ENCODE measurements at regions not wholly inside any gene's neighbourhood (a gene's known extent, or its start where the extent isn't known, plus 50 kb on each side); places are given as distances from the start of the nearest gene placed in this dataset.

DNA sequence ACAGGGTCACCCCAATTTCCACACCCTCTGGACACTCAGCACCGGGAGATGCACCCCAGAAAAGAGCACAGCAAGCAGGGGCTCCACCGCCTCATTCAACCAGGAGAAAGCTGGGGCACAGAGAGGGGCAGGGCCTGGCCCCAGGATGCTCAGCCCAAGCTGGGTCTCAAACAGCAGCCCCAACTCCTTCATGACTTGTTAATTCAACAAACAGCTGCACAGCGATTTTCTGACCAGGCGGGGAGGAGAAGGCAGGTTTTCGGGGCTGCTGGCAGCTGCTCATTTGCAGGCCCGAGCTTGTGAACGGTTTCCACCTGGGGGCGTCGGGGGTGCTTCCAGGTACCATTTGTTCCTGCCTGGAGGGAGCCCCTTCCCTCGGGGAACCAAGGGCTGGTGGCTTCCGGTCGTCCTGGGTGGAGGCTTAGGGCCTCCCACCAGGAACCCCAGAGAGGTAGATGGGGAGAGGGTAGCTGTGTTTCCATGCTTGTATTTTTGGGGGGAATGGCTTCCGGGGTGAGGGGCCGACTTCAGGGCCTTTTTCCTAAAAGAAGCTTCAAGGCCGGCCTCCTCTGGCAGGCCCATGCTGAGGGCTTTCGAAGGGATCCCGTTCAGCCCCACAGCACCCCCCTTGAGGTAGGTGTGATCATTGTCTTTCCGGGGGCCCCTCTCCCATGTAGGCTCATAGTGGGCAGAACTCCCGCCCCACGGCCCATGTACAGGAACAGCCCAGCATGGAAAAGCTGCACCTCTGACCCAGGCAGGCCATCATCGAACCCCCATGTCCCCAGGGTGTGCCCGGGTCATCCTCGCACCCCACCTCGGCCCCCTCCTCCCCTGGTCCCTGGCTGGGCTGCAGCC, 191.6 kb upstream of the GSE1 start:
- 91% methylated on average over 24 of the region's 24 CpGs for WGBS (ENCODE audit: insufficient coverage)
- no peak for DNase-seq
- peaks cover 5% of the 10 kb centered on the region in 2 donors for H3K4me1 Mint-ChIP-seq

DNA sequence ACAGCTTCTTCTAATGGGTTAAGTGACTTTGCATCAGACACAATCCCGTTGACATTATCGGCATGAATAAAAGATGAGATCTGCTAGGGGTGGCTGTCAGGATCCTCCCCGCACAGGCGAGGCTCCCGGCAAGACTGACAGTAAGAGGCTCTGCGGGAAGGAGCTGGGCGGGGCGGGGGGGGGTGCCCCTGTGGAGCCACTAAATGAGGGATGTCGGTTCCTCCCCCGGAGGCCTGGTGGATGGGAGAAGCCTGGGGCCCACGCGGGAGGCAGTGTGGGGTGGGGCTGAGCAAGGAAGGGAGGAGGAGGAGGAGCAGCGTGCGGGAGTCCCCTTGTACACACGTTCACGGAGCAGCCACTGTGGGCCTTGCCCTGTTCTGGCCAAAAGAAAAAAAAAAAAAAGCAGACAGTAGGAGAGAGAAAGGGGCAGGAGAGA, 190.9 kb upstream of the GSE1 start:
- no peaks in the 10 kb centered on the region for H3K36me3 Mint-ChIP-seq
- no peak for DNase-seq

More for the DNA sequence above, 191.6 kb upstream of the GSE1 start:
- H3K9me3 Mint-ChIP-seq = no peaks in the 10 kb centered on the region
- no peak overlapping the region for H3K27ac ChIP-seq (ENCODE audit: low read length)
- no peaks in the 10 kb centered on the region for H3K27me3 ChIP-seq (ENCODE audit: control insufficient read depth, insufficient read depth, low read length)
- H3K36me3 Mint-ChIP-seq = no peaks in the 10 kb centered on the region
- ATAC-seq = no peak
- H3K27ac Mint-ChIP-seq = no peak overlapping the region
- no peaks in the 10 kb centered on the region for H3K36me3 ChIP-seq (ENCODE audit: control insufficient read depth, insufficient read depth, low read length)
- no peak for TF ChIP-seq CTCF (IDR thresholded peaks at IDR 0.05)
- H3K9me3 ChIP-seq (ENCODE audit: control insufficient read depth, insufficient read depth, low read length) = no peaks in the 10 kb centered on the region
- H3K4me3 ChIP-seq (ENCODE audit: low read length) = no peak overlapping the region
- intact Hi-C loops (cut with micrococcal nuclease) = no loop called here
- H3K27me3 Mint-ChIP-seq (ENCODE audit: low read depth in 2 of 2) = peaks cover 0 to 23% of the 10 kb centered on the region in 2 donors
- peaks cover 6% of the 10 kb centered on the region for H3K4me1 ChIP-seq (ENCODE audit: control insufficient read depth, insufficient read depth, low read length)
- H3K4me3 Mint-ChIP-seq = no peak overlapping the region

DNA sequence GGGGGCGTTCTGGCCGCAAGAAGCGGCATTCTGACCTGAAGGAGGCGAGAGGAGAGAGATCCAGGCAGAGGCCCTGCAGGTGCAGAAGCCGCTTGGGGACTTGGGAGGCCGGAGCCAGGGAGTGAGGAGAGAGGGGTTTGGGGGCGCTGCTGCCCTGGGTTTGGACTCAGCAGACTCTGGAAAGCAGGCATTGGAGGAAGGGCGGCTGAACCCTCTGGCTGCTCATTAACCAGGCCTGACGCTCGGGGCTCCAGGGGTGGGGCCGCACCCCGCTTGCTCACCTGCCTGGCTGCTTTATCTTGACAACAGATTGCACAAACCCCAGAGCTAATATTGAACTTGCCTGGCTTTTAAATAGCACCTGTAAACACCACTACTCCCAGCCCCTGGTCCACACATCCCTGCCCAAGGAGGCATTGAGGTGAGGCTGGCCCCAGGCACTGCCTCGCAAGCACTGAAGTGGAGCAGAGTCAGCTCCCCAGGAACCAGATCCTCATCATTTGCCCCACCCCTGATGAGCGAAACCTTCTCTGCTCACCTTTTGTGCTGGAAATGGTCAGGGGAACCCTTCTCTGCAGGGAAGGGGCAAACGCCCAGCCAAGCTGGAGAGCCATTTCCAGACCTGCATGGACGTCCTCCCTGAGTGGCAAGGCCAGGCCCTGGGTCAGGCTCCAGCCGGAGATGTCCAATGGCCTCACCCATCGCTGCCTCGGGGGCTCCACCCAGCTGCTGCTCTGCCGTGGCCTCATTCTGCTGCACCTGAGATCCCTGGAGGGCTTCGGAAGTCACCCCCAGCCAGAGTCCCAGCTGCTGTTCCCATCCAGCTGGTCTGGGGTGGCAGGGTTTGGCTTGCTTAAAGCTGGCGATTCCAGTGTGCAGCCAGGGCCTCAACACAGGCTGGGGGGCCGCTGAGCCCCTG, 190.2 kb upstream of the GSE1 start:
- H3K36me3 ChIP-seq (ENCODE audit: control insufficient read depth, insufficient read depth, low read length) = no peaks in the 10 kb centered on the region
- DNase-seq (no peak), ATAC-seq (no peak)
- H3K4me3 ChIP-seq (ENCODE audit: low read length) = no peak overlapping the region
- intact Hi-C loops (cut with micrococcal nuclease) = no loop called here
- WGBS (ENCODE audit: insufficient coverage) = 89% methylated on average over 23 of the region's 23 CpGs
- no peak overlapping the region for H3K27ac Mint-ChIP-seq
- H3K36me3 Mint-ChIP-seq = no peaks in the 10 kb centered on the region
- TF ChIP-seq CTCF (IDR thresholded peaks at IDR 0.05) = no peak
- H3K27me3 Mint-ChIP-seq (ENCODE audit: low read depth in 2 of 2) = peaks cover 0 to 23% of the 10 kb centered on the region in 2 donors
- H3K9me3 Mint-ChIP-seq = no peaks in the 10 kb centered on the region
- no peak overlapping the region for H3K4me3 Mint-ChIP-seq
- peaks cover 3% of the 10 kb centered on the region for H3K4me1 ChIP-seq (ENCODE audit: control insufficient read depth, insufficient read depth, low read length)
- H3K27me3 ChIP-seq (ENCODE audit: control insufficient read depth, insufficient read depth, low read length) = no peaks in the 10 kb centered on the region
- no peak overlapping the region for H3K27ac ChIP-seq (ENCODE audit: low read length)
- H3K4me1 Mint-ChIP-seq = peaks cover 5% of the 10 kb centered on the region in 2 donors
- H3K9me3 ChIP-seq (ENCODE audit: control insufficient read depth, insufficient read depth, low read length) = no peaks in the 10 kb centered on the region

More for the DNA sequence above, 190.9 kb upstream of the GSE1 start:
- Histone ChIP-seq H3K9me3 (ENCODE audit: control insufficient read depth, insufficient read depth, low read length) (no peaks in the 10 kb centered on the region), H3K4me1 (ENCODE audit: control insufficient read depth, insufficient read depth, low read length) (peaks cover 3% of the 10 kb centered on the region), H3K27me3 (ENCODE audit: control insufficient read depth, insufficient read depth, low read length) (no peaks in the 10 kb centered on the region), H3K27ac (ENCODE audit: low read length) (no peak overlapping the region), H3K4me3 (ENCODE audit: low read length) (no peak overlapping the region), H3K36me3 (ENCODE audit: control insufficient read depth, insufficient read depth, low read length) (no peaks in the 10 kb centered on the region)
- ATAC-seq = no peak
- WGBS (ENCODE audit: insufficient coverage) = 62% methylated on average over 16 of the region's 16 CpGs
- peaks cover 5% of the 10 kb centered on the region in 2 donors for H3K4me1 Mint-ChIP-seq
- no peak overlapping the region for H3K4me3 Mint-ChIP-seq
- no peaks in the 10 kb centered on the region for H3K9me3 Mint-ChIP-seq
- H3K27me3 Mint-ChIP-seq (ENCODE audit: low read depth in 2 of 2) = peaks cover 0 to 23% of the 10 kb centered on the region in 2 donors
- TF ChIP-seq CTCF (IDR thresholded peaks at IDR 0.05) = no peak
- no peak overlapping the region for H3K27ac Mint-ChIP-seq
- intact Hi-C loops (cut with micrococcal nuclease) = no loop called here
